ENCODE measurements at regions not wholly inside any gene's neighbourhood (a gene's known extent, or its start where the extent isn't known, plus 50 kb on each side); places are given as distances from the start of the nearest gene placed in this dataset.
A peak's percentile ranks its signal among the peaks of the same experiment; 100 is the strongest.

DNA sequence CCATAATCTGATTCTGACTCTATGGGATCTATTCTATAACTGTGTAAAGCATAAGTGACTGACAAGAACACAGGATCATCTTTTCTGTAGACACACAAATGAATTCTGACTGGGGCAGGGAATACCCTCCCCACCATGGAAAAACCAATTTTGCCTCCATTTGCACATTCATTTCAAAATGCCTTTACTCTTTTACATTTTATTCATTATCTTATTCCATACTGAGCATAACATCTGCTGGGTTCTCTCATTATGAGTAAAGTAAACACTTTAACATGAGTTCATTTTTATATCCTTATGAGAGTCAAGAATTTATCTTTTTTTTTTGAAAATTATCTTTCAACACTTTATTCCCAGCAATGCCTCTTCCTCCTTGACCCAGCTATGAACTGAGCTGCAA lies 163.5 kb downstream of the RNF152 start:
- DNase-seq (ENCODE audit: low read depth in 2 of 2), result no peak

DNA sequence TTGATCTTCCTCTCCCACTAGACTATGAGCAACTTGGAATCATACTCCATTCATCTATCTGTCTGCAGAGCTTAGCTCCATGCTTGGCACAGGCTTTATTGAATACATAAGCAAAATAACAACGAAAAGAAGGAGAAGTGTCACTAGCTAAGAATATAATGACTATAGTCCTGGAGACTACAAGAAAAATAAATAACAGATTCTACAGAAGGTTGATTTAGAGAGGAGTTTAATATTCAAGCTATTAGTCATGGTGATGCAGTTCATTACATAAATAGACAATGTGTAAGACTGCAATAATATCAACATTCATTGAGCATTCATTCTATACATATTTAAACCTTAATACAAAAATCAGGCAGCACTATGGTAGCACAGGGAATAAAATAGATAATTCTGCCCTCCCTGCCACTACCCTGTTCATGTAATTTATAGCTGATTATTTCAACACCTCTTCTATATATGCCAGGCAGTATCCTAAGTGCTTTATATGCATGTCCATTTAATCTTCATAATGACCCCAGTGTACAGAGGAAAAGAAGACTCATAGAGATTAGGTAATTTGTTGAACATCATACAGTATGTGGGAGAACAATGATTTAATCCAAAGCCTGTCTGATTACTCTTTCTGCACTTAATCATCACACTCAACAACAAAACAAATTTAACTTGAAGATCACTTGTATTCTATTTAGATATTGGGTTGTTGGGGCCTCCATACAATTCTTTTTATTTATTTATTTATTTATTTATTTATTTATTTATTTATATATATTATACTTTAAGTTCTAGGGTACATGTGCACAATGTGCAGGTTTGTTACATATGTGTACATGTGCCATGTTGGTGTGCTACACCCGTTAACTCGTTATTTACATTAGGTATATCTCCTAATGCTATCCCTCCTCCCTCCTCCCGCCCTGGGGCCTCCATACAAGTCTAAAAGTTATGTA lies 165.3 kb downstream of the RNF152 start:
- peak in 1 of 2 donors; percentile 26 for DNase-seq (ENCODE audit: low read depth in 2 of 2)

DNA sequence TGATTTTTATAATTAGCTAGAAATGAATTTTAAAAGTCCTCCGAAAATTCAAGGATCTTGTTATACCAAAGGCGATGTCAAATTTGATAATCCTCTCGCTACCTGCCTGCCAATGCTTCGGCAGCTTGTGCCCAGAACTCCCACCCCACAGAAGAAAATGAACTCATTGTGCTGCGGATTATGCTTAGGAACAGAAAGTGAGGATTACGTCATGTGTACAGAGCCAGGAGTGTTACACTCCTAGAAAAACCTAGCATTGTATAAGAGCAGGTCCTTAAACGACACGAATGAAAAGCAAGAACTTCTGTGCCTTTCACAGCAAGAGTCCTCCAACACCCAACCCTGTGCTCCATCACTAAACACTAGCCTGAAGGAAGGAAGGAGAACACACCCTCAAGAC lies 168.3 kb downstream of the RNF152 start:
- DNase-seq (ENCODE audit: low read depth in 2 of 2), result no peak

DNA sequence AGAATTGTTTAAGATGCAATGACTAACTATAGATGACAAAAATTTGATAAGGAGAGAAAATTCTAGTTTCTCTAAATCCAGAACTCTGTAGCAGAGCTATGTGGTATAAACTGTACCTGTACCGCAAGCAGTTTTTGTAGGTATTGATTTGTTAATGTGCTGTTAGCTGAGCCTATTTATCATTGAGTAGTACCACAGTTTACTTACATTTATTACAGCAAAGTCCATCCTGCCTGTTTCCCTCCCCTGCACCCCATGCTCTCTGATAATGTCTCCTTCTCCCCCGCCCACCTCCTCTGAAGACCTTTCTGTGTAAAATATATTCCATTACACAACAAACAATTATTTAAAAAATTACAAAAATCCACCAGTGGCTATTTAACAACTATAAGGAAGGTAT lies 170.6 kb downstream of the RNF152 start:
- no peak for DNase-seq (ENCODE audit: low read depth in 2 of 2)

DNA sequence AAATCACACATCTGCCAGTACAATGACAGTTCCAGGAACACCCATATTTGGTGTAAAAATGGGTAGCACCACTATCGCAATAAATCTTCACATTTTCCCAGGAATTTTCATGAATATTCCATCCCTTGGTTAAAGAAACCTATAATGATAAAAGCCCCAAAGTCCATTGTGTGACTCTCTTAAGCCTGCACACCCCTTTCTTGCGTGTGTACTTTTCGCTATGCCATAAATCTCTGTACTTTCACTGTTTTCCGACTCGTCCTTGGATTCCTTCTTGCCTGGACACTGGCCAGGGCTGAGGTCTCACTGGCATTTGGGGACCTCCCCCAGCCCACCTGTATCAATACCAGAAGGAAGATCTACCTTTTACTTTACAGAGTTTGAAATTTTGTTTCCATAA lies 172.3 kb downstream of the RNF152 start:
- DNase-seq (ENCODE audit: low read depth in 2 of 2), result no peak

DNA sequence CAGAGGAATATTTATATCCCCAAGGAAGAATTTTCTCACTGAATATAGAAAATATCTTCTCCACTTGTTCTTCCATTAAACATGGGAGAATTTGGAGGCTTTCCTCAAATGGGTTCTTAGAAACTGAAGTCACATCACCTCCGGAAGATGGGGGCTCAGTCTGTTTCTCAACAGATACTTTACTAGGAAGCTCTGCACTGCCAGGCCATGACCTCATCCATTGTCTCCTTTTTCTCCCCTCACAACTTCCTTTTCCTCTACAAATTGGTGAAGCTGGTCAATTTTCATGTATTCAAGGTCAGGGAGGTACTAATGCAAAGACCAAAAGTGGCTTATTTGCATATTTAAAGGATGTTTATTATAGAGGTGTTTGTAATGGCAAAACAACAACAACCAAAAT lies 173.1 kb downstream of the RNF152 start:
- DNase-seq (ENCODE audit: low read depth in 2 of 2), result peak; percentile 69 to 86

DNA sequence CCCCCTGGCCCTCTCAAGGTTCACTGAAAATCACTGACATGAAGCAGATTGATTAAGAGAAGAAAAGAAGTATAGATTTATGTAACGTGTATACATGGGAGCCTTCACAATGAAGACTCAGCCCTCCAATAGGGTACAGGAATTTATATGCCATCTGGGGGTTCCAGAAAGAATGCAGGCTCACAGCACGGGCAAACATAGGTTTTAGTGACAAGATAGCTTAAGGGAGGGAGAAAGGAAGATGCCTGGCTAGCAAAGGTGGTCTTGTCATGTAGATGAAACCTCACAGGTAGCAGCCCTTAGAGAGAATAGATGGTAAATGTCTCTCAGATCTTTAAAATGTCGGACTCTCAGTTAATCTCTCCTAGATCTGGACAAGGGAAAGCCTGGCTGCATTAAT lies 173.9 kb downstream of the RNF152 start:
- no peak for DNase-seq (ENCODE audit: low read depth in 2 of 2)

DNA sequence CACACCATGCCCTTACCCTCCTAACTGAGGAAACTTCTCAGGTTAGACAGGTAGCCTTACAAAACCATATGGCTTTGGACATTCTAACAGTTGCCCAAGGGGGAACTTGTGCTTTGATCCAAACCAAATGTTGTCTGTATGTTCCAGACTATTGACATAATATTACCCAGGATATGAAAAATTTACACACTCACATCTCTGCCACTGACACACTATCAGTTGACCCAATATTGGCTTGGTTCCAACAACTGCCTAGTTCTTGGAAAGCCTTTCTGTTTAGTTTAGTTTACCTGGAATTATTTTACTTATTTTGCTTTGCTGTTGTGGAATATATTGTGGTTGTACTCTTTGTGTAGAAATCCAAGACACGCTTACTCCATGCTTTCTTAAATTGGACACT lies 178.4 kb downstream of the RNF152 start:
- no peak for DNase-seq (ENCODE audit: low read depth in 2 of 2)

DNA sequence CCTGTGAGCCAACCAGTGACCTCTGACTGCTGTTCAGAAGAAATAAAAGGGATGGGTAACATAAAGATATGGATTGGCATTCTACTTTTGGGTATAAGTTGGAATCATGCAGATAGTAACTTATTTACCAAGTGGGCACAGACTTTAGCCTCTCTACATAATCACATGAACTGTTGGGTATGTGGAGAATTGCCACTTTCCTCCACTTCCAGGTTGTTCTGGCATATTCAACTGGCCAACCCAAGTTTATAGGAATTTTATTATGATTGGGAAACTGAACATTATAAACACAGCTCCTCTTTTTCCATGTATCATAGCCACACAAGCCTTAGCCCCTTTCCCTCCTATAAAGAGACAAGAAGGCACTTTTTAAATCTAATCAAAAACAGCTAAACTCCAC lies 179.3 kb downstream of the RNF152 start:
- DNase-seq (ENCODE audit: low read depth in 2 of 2), result no peak

DNA sequence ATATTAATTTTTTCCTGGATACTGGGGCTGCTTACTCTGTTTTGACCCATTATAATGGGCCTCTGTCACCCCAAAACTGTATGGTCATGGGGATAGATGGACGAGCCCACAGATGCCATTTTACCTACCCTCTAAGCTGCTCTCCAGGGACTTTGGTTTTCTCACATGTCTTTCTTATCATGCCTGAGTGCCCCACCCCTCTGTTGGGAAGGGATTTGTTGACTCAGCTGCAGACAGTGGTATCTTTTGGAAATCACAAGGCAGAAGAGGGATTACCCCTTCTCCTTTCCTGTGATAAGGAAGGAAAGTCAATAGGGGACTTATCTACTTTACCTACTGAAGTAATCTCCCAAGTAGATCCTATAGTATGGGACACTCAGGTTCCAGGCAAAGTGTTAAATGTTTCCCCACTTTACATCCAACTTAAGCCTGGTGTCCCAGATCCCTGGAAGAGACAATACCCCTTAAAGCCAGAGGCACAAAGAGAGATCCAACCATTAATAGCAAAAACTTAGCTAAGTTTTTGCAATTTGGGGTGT lies 182.7 kb downstream of the RNF152 start:
- DNase-seq (ENCODE audit: low read depth in 2 of 2), result no peak

DNA sequence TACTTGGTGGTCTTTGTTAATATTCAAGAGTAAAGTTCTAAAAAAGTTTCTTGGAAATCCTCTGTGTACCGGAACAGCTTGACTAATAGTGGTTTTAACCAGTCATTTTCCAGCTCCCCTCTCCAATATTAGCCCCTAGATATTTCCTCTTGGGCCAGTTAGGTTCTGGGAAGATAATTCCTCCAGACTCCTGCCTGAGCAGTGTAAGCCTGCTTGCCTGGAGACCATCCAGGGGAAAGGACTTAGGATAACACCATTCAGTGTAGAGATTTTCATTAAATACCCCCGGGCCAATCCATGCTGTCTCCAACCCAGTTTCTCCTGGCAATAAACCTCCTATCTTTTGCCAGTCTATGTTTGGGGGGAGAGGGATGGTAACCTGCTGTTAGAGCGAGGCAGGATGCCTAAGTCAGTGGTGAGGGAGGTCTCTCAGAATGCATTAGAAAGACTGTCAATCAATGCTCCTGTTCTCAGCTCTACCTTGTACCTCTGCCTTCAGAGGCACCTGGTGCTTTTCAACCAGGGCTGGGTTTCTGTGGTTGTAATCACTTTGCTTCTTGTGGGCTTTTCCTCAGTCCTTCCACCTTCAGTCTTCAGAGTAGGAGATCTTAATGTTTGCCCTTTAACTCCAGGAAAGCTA lies 186.4 kb downstream of the RNF152 start:
- DNase-seq (ENCODE audit: low read depth in 2 of 2), result no peak

DNA sequence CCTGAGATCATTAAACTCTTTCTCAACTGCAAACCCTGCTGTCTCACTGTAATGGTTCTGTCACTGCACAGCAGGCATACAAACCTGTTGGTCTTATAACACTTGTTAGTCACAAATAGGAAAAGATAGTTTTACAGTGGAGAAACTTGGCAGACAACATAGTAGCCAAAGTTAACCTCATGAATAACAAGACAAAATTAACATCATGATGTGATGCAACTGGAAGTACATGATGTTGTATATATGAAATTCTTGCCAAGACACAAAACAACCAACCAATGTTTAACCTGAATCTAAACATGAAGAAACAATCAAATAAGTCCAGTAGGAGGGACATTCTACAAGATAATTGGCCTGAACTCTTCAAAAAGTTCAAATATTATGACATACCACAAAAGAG lies 189.3 kb downstream of the RNF152 start:
- DNase-seq (ENCODE audit: low read depth in 2 of 2), result no peak

DNA sequence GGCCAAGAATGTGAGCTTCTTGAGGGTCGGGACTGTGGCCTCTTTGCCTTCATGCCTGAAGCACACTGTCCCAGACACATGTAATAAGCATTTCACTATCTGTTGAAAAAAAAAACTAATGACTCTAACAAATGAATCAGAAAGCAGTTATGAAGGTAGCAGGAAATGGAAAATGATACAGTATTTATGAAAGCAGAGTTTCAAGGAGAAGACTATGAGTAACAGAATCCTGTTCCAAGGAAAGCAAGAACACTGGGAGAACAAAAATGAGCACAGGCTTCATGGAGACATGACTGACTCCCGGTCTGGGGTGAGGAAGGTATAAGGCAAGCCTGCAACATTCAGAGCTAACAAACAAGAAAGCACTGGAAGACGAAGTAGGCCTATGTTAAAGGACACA lies 190.8 kb downstream of the RNF152 start:
- peak; percentile 24 to 63 for DNase-seq (ENCODE audit: low read depth in 2 of 2)

DNA sequence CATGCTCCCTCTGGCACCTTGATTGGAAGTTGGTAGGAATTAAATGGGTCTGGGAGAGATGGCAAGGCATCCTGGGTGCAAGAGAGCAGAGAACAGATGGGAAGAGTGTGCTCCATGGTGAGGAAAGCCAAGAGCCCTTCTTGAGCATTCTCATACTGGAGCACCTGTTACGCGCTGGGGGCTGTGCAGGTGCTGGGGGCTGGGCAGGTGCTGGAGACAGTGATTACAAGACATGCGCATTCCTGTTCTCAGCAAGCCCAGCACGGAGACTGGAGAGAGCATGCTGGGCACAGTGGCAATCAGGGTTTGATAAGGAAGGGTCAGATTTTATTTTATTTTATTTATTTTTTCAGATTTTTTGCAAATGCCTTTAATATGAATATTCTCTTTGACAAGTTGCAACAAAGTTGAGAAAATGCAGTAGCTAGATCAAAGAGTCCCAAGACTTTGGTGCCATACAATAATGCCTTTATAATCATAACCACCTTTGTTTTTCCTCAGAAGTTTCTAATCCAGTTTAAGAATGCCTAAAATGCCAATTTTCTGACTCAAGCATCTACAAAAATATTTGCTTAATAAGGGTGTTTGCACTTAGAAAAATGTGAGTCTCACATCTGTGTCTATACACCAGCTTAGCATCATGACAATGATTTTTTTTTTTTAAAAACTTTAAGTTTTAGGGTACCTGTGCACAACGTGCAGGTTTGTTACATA lies 193.3 kb downstream of the RNF152 start:
- no peak for DNase-seq (ENCODE audit: low read depth in 2 of 2)

DNA sequence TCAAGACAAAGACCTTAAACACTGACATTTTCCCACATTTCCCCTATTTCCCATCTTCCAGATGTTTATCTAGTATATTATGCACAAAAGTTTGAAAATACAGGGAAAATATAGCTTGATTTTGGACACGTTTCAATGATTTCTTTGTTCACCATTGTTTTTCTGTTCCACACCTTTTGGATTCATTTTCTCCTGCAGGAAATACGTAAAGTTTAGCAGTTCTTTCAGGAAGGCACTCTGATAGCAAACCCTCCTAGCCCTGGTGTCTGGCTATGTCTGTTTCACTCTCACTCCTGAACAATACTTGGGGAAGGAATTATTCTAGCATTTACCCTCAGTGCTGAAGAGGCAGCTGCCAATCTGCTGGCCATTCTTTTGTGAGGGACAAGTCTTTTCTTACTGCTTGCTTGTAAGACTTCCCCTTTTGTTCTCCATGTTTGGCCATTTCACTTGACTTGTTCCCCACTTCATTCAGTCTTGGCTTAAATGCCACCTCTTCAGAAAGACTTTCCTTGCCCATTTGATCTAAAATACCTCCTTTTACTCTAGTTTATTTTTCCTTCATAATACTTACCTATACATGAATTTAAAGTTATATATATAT lies 195.4 kb downstream of the RNF152 start:
- DNase-seq (ENCODE audit: low read depth in 2 of 2), result peak; percentile 31 to 63

DNA sequence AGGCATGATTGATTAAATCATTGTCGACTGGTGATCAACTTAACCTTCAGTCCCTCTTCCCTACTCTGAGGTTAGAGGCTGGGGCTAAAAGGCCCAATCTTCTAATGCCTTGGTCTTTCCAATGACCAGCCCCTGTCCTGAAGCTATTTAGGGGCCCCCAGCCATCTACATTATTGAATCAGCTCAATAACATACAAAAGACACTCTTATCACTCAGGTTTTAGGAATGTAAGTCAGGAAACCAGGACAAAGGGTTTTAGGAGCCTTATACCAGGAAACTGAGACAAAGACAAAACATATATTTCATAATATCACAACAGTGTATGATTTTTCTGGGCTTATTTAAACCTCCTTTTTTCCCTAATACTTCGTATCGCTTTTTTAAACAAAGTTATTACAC lies 198.6 kb downstream of the RNF152 start:
- DNase-seq (ENCODE audit: low read depth in 2 of 2), result peak; percentile 20 to 31

DNA sequence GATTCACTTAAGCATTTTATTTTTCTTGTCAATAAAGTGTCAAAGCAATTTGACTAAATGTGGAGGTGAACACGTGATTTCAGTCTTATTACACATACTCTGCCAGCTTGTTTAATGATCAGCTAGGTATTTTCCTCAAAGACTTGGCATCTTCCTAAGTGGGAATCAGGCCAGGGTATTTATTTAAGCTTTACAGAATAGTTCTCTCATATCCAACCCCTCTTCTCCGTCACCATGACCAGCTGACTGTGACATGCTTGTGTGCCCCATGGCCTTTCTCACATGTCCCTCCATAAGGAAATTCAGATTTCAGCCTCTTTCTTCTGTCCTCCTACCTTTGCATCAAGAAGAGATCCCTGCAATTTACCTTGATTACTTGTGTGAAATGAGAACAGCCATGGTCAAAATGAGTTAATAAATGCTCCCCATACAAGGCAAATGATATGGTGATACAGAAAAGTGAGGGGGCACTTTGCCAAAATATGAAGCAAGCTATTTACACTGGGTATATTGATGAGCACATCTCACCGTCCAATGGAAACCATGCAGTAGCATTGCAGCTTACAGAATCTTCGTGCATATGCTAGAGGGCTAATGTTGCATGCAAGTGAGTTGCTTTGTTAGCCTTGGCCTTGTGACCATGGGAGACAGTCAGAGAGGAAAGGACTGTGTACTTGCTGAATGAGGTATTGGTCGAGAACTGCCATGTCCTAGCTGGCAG lies 202.2 kb downstream of the RNF152 start:
- DNase-seq (ENCODE audit: low read depth in 2 of 2), result no peak

DNA sequence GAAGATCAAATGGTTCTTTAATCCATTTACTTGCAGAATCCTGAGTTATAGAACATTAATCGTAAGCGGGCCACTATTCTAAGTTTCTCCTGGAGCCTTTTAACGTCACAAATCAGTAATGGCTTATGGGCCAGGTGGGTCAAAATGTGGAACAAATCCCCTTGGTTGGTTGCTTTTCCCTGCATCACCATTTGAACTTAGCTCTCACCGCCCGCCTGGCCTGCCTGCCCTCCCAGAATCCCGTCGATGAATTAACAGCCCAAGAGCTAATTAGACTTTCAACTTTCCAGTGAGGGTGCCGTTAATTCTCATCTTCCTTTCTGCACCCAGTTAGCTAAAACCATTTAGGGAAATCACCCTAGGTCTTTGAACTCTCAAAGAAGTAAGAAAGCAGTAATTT lies 205.5 kb downstream of the RNF152 start:
- no peak for DNase-seq (ENCODE audit: low read depth in 2 of 2)

DNA sequence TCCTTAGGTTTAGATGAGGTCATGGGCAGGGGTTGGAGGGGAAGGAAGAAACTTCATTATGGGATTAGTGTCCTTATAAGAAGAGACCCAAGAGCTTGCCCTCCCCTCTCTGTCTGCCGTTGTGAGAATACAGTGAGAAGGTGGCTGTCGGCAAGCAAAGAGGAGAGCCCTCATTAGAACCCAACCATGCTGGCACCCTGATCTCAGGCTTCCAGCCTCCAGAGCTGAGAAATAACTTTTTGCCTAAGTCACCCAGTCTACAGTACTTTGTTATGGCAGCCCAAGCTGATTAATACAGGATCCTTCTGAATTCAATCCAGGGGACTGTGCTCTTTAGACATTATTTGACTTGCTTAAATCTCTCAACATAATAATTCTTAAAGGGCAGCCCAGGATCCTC lies 209.0 kb downstream of the RNF152 start:
- no peak for DNase-seq (ENCODE audit: low read depth in 2 of 2)

DNA sequence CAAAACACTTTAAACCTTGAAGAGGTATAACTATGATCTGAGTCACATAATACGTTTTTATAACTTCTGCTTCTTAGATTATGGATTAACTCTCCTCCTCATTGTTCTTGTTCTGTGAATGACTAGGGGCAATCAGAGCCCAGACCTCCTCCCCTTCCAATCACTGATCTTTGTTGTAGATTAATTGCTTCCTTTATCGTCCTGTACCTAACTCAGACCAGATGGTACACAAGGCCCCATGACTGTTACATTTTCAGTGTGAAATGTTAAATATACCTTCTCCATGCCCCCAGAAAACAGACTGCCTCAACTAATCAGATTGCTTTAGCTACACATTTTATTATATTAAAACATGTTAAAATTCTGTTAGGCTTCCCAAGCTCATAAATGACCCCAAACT lies 211.7 kb downstream of the RNF152 start:
- no peak for DNase-seq (ENCODE audit: low read depth in 2 of 2)

DNA sequence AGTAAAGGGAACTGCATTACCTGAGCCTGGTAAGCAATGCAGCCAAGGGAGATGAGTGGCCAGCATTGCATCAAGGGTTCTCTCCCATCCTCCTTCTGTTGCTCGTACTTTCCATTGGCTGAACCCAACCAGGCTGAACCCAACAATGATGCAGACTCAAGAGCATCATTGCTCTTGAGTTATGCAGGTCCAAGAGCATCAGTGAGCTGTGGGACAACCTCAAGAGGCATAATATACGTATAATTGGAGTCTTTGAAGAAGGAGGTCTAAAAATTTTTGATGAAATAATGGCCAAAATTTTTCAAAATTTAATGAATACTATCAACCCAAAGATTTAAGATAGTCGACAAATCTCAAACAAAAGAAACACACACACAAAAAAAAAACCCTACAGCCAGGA lies 213.0 kb downstream of the RNF152 start:
- peak in 1 of 2 donors; percentile 25 for DNase-seq (ENCODE audit: low read depth in 2 of 2)

Measured in lung microvascular endothelial cell (primary cell).